Activated CD8-positive, alpha-beta T cell treated with anti-CD3 and anti-CD28 coated beads for 36 hours (primary cell): ENCODE measurements at regions not wholly inside any gene's neighbourhood (a gene's known extent, or its start where the extent isn't known, plus 50 kb on each side); places are given as distances from the start of the nearest gene placed in this dataset.

Experiments used
- ATAC-seq: fragments of 200-7000 bp; cut with Tn5 transposase; one replicate; pipeline ENCODE4 v1.10.0; 2021; ENCODE audit warnings: mild to moderate bottlenecking, moderate library complexity
- CTCF ChIA-PET: fragments of 350-600 bp; sonication (Branson Sonifier 250); formaldehyde crosslinking; loops from one replicate; lab custom pipeline; 2021; ENCODE audit warnings: antibody characterized with exemption; lab: Charles Lee
- POLR2A ChIA-PET: fragments of 350-600 bp; sonication (Branson Sonifier 250); formaldehyde crosslinking; loops from one replicate; lab custom pipeline; 2021; ENCODE audit warnings: antibody characterized with exemption; lab: Charles Lee
- DNase-seq: peaks from one replicate; pipeline ENCODE4 v3.0.0-alpha.2; 2020
- H3K27ac Mint-ChIP-seq: one replicate; pipeline ENCODE4 v1.8.0; 2021; ENCODE audit warnings: mild to moderate bottlenecking, mixed read lengths
- H3K27me3 Mint-ChIP-seq: one replicate; pipeline ENCODE4 v1.8.0; 2021; ENCODE audit warnings: mixed read lengths
- H3K36me3 Mint-ChIP-seq: one replicate; pipeline ENCODE4 v1.8.0; 2021; ENCODE audit warnings: low read depth, mixed read lengths
- H3K4me1 Mint-ChIP-seq: one replicate; pipeline ENCODE4 v1.8.0; 2021; ENCODE audit warnings: low read depth, mixed read lengths
- H3K4me3 Mint-ChIP-seq: one replicate; pipeline ENCODE4 v1.8.0; 2021; ENCODE audit warnings: mild to moderate bottlenecking, moderate library complexity, mixed read lengths
- H3K9me3 Mint-ChIP-seq: one replicate; pipeline ENCODE4 v1.8.0; 2021; ENCODE audit warnings: mixed read lengths
- CTCF ChIP-seq: fragments of 200-600 bp; IDR thresholded peaks from one replicate; pipeline ENCODE4 v1.8.0; 2022; ENCODE audit warnings: antibody characterized with exemption, mild to moderate bottlenecking
- intact Hi-C: fragments of 100-400 bp; cut with micrococcal nuclease; formaldehyde crosslinking; loops from one replicate; pipeline ENCODE4 v1.10.0; 2022

DNA sequence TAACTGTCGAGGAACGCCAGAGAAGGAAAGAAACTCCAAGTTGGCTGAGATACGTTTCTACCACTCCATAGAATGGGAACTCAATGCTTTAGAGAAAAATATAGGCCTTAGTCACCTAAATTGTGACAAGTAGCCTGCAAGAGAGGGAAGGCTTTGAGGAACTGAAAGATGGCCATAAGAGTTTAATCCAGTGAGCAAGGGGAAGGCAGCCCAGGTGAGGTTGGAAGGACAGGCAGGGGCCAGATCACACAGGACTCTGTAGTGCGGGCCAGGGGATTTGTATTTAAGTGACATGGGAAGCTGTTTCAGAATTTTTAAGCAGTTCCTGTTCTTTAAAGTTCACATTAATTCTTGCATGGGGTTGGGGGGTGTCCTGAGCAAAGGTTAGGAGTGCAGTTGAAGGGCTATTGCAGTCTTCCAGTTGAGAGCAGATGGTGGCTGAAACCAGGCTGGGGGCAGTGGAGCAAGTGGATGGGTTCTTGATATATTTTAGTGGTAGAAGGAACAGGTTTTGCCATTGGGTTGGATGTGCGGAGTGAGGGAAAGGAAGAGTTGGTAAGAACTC lies 138.9 kb upstream of the PELI1 start:
- intact Hi-C loops, result no loop called here
- H3K4me1 Mint-ChIP-seq, result no peaks in the 10 kb centered on the region
- H3K27ac Mint-ChIP-seq, result no peak overlapping the region
- no peak for DNase-seq
- POLR2A ChIA-PET, result interaction anchor here (1.0 kb wide), 1 partner anchor 21 kb away, joined by 3 read pairs; no protein-coding TSS in a partner anchor
- no peaks in the 10 kb centered on the region for H3K27me3 Mint-ChIP-seq
- CTCF ChIA-PET, result no interaction called here
- H3K9me3 Mint-ChIP-seq, result no peaks in the 10 kb centered on the region
- peak; percentile 26 for ATAC-seq
- no peaks in the 10 kb centered on the region for H3K36me3 Mint-ChIP-seq
- H3K4me3 Mint-ChIP-seq, result no peak overlapping the region
- no peak for TF ChIP-seq CTCF

DNA sequence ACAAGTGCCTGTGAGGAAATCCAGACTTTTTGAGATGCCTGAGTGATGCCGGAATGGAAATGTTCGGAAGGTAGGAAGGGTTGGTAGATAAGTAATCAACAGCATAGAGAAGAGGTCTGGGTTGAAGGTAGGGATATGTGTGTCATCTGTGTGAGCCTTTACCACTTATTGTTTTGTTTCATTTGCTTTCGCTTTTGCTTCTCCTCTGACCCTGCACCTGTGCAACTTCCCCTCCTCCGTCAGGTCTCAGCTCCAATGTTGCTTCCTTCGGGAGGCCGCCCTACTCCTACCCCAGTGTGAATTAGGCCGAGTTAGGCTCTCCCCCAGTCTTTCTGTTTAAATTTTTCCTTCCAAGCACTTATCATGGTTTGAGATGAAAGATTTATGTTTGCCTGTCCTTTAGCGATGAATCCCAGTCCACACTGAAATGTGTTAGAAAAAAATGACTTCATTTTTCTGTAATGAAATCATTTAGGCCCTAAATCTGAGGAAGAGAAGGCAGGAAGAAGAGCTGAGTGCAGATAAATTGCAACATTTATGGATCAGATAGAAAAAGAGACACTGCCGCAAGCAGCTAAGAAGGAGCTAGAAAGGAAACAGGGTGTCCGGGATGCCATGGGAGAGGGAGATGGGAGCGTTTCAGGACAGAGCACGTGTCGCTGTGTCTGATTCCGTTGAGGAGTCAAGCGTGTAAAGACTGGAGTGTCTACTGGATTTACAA lies 139.6 kb upstream of the PELI1 start:
- Mint-ChIP-seq H3K27ac (no peak overlapping the region), H3K36me3 (no peaks in the 10 kb centered on the region), H3K9me3 (no peaks in the 10 kb centered on the region), H3K4me1 (no peaks in the 10 kb centered on the region), H3K27me3 (no peaks in the 10 kb centered on the region), H3K4me3 (no peak overlapping the region)
- peak; percentile 17 for DNase-seq
- ChIA-PET CTCF (no interaction called here), POLR2A (interaction anchor here (1.0 to 1.3 kb wide), 2 partner anchors 22 to 44 kb away, joined by 3 read pairs; no protein-coding TSS in a partner anchor)
- no peak for TF ChIP-seq CTCF
- peak; percentile 99 for ATAC-seq
- intact Hi-C loops, result no loop called here

GRCh38 chr2:64284751-64285150 lies 140.5 kb upstream of the PELI1 start:
- intact Hi-C loops, result no loop called here
- no peak for TF ChIP-seq CTCF
- no peak overlapping the region for H3K27ac Mint-ChIP-seq
- no peaks in the 10 kb centered on the region for H3K36me3 Mint-ChIP-seq
- ChIA-PET CTCF (no interaction called here), POLR2A (interaction anchor here (1.3 kb wide), 1 partner anchor 43 kb away, joined by 3 read pairs; no protein-coding TSS in a partner anchor)
- no peak for DNase-seq
- no peak overlapping the region for H3K4me3 Mint-ChIP-seq
- no peaks in the 10 kb centered on the region for H3K9me3 Mint-ChIP-seq
- H3K27me3 Mint-ChIP-seq, result no peaks in the 10 kb centered on the region
- no peaks in the 10 kb centered on the region for H3K4me1 Mint-ChIP-seq
- no peak for ATAC-seq

DNA sequence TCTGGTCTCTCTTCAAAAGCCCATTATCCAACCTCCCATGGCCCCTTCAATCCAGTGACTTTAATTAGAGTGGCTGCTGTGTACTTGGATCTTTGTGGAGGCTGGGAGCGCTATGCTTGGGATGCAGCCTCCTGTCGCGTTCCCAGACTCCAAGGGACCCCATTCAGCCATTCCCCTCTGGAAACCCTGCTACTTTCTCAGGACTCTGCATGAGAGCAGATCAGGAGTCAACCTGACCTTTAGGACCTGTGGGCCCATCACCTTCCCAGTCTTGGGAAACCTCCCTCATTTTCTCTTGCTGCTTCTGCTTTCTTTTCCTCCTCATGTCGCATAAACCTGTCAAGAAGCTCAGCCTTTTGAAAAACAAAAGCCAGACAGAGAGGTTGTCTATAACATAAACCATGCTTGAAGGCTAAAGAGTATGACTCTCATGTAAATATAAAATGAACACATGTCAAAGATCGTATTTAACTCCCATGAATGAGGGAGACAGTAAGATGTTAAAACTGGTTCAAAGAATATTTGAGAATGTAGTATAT lies 143.1 kb upstream of the PELI1 start:
- Mint-ChIP-seq H3K4me3 (no peak overlapping the region), H3K27me3 (no peaks in the 10 kb centered on the region), H3K9me3 (no peaks in the 10 kb centered on the region), H3K36me3 (no peaks in the 10 kb centered on the region), H3K27ac (no peak overlapping the region), H3K4me1 (no peaks in the 10 kb centered on the region)
- POLR2A ChIA-PET, result no interaction called here
- CTCF ChIA-PET, result interaction anchor here (1.6 kb wide), 1 partner anchor 43 kb away, joined by 5 read pairs; no protein-coding TSS in a partner anchor
- no peak for TF ChIP-seq CTCF
- intact Hi-C loops, result no loop called here
- DNase-seq (no peak), ATAC-seq (no peak)
